Gastrocnemius medialis (tissue), 4 donors: ENCODE measurements at regions not wholly inside any gene's neighbourhood (a gene's known extent, or its start where the extent isn't known, plus 50 kb on each side); places are given as distances from the start of the nearest gene placed in this dataset.

Experiments
- POLR2A ChIP-seq, 2 donors: fragments of 450-650 bp; IDR thresholded peaks; one replicate each; pipeline ENCODE4 v1.6.1; 2017; ENCODE audit warnings: antibody characterized with exemption in 2 of 2, mild to moderate bottlenecking in 2 of 2, moderate library complexity in 2 of 2
- TF ChIP-seq, protein P1 (sequence below), 5 experiments: fragments of 450-650 bp in 3 of 5; fragments of 200-600 bp in 2 of 5; sonication (generic) in 2 of 5; IDR thresholded peaks in 4 of 5; conservative IDR thresholded peaks in 1 of 5; 1 replicate in 4 of 5; 2 replicates in 1 of 5; pipeline ENCODE4 v1.5.1; 2016 to 2019; ENCODE audit warnings: antibody characterized with exemption in 5 of 5, mild to moderate bottlenecking in 3 of 5, moderate library complexity in 3 of 5

DNA sequence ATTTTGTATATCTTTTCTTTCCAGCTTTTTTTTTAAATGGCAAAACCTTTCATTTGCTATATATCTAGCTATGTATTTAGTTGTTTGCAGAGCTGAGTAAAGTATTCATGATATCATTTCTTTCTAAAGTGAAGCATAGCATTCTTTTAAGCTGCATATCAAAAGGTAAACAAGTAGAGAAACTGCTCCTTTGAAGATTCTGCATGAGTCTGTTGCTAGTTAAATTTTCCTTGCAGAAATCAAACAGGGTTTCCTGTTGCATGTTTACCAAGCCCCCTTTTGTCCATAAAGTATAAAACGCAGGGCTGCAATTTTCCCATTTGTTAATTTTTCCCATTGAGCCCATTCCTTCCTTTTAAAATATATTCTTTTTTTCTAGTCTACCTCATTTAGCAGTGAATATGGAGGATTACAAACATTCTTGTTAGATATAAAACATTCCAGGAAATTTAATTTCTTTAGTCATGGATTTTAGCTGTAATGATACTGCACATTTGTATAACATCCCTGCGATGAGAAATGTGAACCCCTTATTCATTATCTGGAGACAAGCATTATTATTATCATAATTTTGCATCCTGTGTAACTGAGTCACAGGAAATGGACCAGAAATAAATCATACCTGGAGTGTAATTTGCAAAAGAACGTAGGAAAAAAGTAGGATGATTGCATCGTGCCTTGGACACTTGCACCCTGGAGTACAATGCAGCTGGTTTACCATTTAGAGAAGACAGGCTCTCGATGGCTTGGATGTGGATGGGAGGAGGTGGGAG is 110.9 kb upstream of the ARGLU1 start:
- TF ChIP-seq, protein P1, sequence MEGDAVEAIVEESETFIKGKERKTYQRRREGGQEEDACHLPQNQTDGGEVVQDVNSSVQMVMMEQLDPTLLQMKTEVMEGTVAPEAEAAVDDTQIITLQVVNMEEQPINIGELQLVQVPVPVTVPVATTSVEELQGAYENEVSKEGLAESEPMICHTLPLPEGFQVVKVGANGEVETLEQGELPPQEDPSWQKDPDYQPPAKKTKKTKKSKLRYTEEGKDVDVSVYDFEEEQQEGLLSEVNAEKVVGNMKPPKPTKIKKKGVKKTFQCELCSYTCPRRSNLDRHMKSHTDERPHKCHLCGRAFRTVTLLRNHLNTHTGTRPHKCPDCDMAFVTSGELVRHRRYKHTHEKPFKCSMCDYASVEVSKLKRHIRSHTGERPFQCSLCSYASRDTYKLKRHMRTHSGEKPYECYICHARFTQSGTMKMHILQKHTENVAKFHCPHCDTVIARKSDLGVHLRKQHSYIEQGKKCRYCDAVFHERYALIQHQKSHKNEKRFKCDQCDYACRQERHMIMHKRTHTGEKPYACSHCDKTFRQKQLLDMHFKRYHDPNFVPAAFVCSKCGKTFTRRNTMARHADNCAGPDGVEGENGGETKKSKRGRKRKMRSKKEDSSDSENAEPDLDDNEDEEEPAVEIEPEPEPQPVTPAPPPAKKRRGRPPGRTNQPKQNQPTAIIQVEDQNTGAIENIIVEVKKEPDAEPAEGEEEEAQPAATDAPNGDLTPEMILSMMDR (IDR thresholded peaks at IDR 0.05 in 4 of 5, conservative IDR thresholded peaks at IDR 0.05 in 1 of 5), result no peak
- TF ChIP-seq POLR2A (IDR thresholded peaks at IDR 0.05), result no peak
